B cell (primary cell): ENCODE measurements at regions not wholly inside any gene's neighbourhood (a gene's known extent, or its start where the extent isn't known, plus 50 kb on each side); places are given as distances from the start of the nearest gene placed in this dataset.

Source experiments
- CTCF ChIP-seq: fragments of 200-600 bp; IDR thresholded peaks from one replicate; pipeline ENCODE4 v1.8.0; 2022; ENCODE audit warnings: antibody characterized with exemption, mild to moderate bottlenecking
- EZH2 ChIP-seq: IDR thresholded peaks from 2 replicates; pipeline ENCODE4 v1.6.1; 2012; ENCODE audit warnings: borderline replicate concordance, low read depth, mild to moderate bottlenecking, moderate library complexity, low read length; ENCODE audit not compliant: insufficient read depth, poor library complexity, severe bottlenecking

- no peak for TF ChIP-seq CTCF
- no peak for TF ChIP-seq EZH2
These were observed 236.7 kb upstream of the CSNK1A1L start for GRCh38 chr13:37342205-37342604.
